ENCODE measurements at regions not wholly inside any gene's neighbourhood (a gene's known extent, or its start where the extent isn't known, plus 50 kb on each side); places are given as distances from the start of the nearest gene placed in this dataset.

DNA sequence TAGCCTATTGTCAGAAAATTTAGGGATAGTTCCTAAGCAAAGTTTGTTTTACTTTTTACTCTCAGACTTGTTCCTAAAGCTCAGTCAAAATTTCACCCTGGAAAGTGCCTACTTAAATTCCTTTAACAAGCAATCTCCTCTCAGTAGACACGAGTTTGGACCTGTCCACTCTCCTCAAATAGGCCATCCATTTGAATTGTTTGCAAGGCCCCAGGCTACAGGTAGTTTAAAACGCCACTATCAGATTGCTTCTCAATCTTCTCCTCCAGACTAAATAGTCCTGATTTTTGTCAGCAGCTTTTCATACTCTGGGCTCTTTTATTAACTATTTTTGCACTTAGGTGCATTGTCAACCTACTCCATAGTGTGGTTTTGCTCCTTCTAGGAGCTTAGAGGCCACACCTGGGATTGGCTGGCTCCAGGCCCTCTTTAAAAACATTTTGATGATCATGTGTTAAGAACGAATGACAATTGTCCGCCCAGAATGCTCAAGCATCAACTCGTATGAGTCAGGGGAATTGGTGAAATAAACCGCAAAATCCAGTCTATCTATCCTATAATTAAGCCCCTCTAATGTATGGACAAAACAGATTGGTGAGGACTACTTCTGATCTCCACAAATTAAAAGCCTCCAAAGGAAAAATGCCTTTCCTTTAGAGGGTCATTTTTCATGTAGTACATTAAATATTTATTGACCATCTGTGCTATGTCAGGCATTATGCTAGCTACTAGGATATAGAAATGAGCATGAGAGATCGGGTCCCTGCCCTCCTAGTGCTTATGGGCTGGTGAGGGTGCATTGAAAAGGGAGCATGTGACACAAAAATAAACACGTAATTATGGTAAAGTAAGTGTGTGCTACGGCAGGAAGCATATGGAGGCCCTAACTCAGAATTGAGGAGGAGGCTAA lies 333.8 kb upstream of the TNP1 start:
- TF ChIP-seq, protein P1, sequence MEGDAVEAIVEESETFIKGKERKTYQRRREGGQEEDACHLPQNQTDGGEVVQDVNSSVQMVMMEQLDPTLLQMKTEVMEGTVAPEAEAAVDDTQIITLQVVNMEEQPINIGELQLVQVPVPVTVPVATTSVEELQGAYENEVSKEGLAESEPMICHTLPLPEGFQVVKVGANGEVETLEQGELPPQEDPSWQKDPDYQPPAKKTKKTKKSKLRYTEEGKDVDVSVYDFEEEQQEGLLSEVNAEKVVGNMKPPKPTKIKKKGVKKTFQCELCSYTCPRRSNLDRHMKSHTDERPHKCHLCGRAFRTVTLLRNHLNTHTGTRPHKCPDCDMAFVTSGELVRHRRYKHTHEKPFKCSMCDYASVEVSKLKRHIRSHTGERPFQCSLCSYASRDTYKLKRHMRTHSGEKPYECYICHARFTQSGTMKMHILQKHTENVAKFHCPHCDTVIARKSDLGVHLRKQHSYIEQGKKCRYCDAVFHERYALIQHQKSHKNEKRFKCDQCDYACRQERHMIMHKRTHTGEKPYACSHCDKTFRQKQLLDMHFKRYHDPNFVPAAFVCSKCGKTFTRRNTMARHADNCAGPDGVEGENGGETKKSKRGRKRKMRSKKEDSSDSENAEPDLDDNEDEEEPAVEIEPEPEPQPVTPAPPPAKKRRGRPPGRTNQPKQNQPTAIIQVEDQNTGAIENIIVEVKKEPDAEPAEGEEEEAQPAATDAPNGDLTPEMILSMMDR (IDR thresholded peaks at IDR 0.05; ENCODE audit: low read depth, low read length) = no peak
- TF ChIP-seq POLR2A (IDR thresholded peaks at IDR 0.05; ENCODE audit: extremely low read depth, insufficient read length) = no peak
- TF ChIP-seq, protein P2, sequence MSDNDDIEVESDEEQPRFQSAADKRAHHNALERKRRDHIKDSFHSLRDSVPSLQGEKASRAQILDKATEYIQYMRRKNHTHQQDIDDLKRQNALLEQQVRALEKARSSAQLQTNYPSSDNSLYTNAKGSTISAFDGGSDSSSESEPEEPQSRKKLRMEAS (IDR thresholded peaks at IDR 0.05; ENCODE audit: low read depth, low read length) = no peak

Measured in NB4 (cell line).